ENCODE measurements at regions not wholly inside any gene's neighbourhood (a gene's known extent, or its start where the extent isn't known, plus 50 kb on each side); places are given as distances from the start of the nearest gene placed in this dataset.

GRCh38 chr12:75635606-75636444, 124.4 kb upstream of the KRR1 start (continued):
- TF ChIP-seq HIC2 (CRISPR knock-in tag; IDR thresholded peaks at IDR 0.05; ENCODE audit: low read depth), result no peak
- no peak for TF ChIP-seq NR0B2 (CRISPR knock-in tag; IDR thresholded peaks at IDR 0.05)
- no peak for TF ChIP-seq IKZF4 (CRISPR knock-in tag; IDR thresholded peaks at IDR 0.05; ENCODE audit: borderline replicate concordance, low read depth, not compliant biosample characterization)
- TF ChIP-seq KDM5A (IDR thresholded peaks at IDR 0.05; ENCODE audit: borderline replicate concordance, low read length), result no peak; the same call in 1 of the 2 replicates
- no peak for TF ChIP-seq PREB (CRISPR knock-in tag; IDR thresholded peaks at IDR 0.05)
- TF ChIP-seq ZNF138 (CRISPR knock-in tag; IDR thresholded peaks at IDR 0.05; ENCODE audit: low read depth), result no peak
- TF ChIP-seq ADNP (CRISPR knock-in tag; IDR thresholded peaks at IDR 0.05), result no peak
- TF ChIP-seq NCOA1 (CRISPR knock-in tag; IDR thresholded peaks at IDR 0.05), result no peak
- peak; percentile 75 for TF ChIP-seq ASH2L (IDR thresholded peaks at IDR 0.05; ENCODE audit: insufficient read length, low read depth, low read length)
- TF ChIP-seq ZNF609 (CRISPR knock-in tag; IDR thresholded peaks at IDR 0.05; ENCODE audit: borderline replicate concordance), result peak; percentile 83
- no peak for TF ChIP-seq ZNF432 (CRISPR knock-in tag; IDR thresholded peaks at IDR 0.05; ENCODE audit: borderline replicate concordance)
- TF ChIP-seq SKI (IDR thresholded peaks at IDR 0.05; ENCODE audit: partially characterized antibody), result no peak
- peak; percentile 76 for TF ChIP-seq KDM1A (CRISPR knock-in tag; IDR thresholded peaks at IDR 0.05)
- TF ChIP-seq ZKSCAN8 (CRISPR knock-in tag; IDR thresholded peaks at IDR 0.05; ENCODE audit: borderline replicate concordance), result peak; percentile 45; the same call in 1 of the 2 replicates
- TF ChIP-seq RARG (CRISPR knock-in tag; IDR thresholded peaks at IDR 0.05; ENCODE audit: low read depth), result no peak
- TF ChIP-seq ZNF12 (CRISPR knock-in tag; IDR thresholded peaks at IDR 0.05), result no peak
- no peak for TF ChIP-seq PAWR (CRISPR knock-in tag; IDR thresholded peaks at IDR 0.05; ENCODE audit: borderline replicate concordance)
- TF ChIP-seq FOXA1 (IDR thresholded peaks at IDR 0.05), result no peak
- peak; percentile 82 for TF ChIP-seq FOXA1 (CRISPR knock-in tag; IDR thresholded peaks at IDR 0.05)
- no peak for TF ChIP-seq SPEN (CRISPR knock-in tag; IDR thresholded peaks at IDR 0.05; ENCODE audit: low read depth)
- no peak for TF ChIP-seq FOXK2 (IDR thresholded peaks at IDR 0.05)
- no peak for TF ChIP-seq ZNF337 (CRISPR knock-in tag; IDR thresholded peaks at IDR 0.05; ENCODE audit: borderline replicate concordance, low read depth)
- TF ChIP-seq MTF2 (CRISPR knock-in tag; IDR thresholded peaks at IDR 0.05; ENCODE audit: borderline replicate concordance), result no peak
